Esophagus squamous epithelium (tissue), 5 donors: ENCODE measurements at regions not wholly inside any gene's neighbourhood (a gene's known extent, or its start where the extent isn't known, plus 50 kb on each side); places are given as distances from the start of the nearest gene placed in this dataset.

Experiments used
- DNase-seq: peaks from one replicate; lab custom pipeline; 2025; lab: John Stamatoyannopoulos, UW
- H3K27ac ChIP-seq, 4 donors: fragments of 200-600 bp; sonication (generic); one replicate each; pipeline ENCODE4 v1.5.1; 2016 to 2019; ENCODE audit warnings: mild to moderate bottlenecking in 1 of 4
- H3K27me3 ChIP-seq, 4 donors: fragments of 200-600 bp; sonication (generic); 1 replicate in 3 of 4; 2 replicates in 1 of 4; pipeline versions ENCODE4 v1.5.1 to v1.6.0; 2017 to 2021; ENCODE audit warnings: antibody characterized with exemption in 1 of 4
- H3K36me3 ChIP-seq, 3 donors: fragments of 200-600 bp; sonication (generic); one replicate each; pipeline ENCODE4 v1.5.1; 2016 to 2019
- H3K4me1 ChIP-seq, 3 donors: fragments of 200-600 bp; sonication (generic); one replicate each; pipeline ENCODE4 v1.5.1; 2017 to 2019
- H3K4me3 ChIP-seq, 4 donors: fragments of 200-600 bp; sonication (generic); 1 replicate in 3 of 4; 2 replicates in 1 of 4; pipeline ENCODE4 v1.5.1; 2016 to 2019; ENCODE audit warnings: mild to moderate bottlenecking in 2 of 4, moderate library complexity in 1 of 4
- H3K9me3 ChIP-seq, 3 donors: fragments of 200-600 bp; sonication (generic); one replicate each; pipeline ENCODE4 v1.5.1; 2016 to 2019
- POLR2A ChIP-seq, 4 donors: fragments of 450-650 bp; IDR thresholded peaks; one replicate each; pipeline ENCODE4 v1.6.1; 2017; ENCODE audit warnings: antibody characterized with exemption in 4 of 4, mild to moderate bottlenecking in 4 of 4, moderate library complexity in 3 of 4
- WGBS, 2 donors: methylation state at CpG; one replicate each; pipeline ENCODE4 v1.1.5; 2018; 5-methylcytosine and 5-hydroxymethylcytosine counted together
- intact Hi-C: fragments of 100-400 bp; cut with DNase I; formaldehyde crosslinking; loops from one replicate; pipeline ENCODE4 v1.15.0; 2022
- TF ChIP-seq, protein P1 (sequence below), 6 experiments: fragments of 450-650 bp in 4 of 6; fragments of 200-600 bp in 2 of 6; sonication (generic) in 2 of 6; IDR thresholded peaks; one replicate each; pipeline ENCODE4 v1.5.1; 2016 to 2019; ENCODE audit warnings: antibody characterized with exemption in 6 of 6, mild to moderate bottlenecking in 4 of 6, moderate library complexity in 4 of 6
- donor health status: DM: yes; HTN: yes; CAD: no.

DNA sequence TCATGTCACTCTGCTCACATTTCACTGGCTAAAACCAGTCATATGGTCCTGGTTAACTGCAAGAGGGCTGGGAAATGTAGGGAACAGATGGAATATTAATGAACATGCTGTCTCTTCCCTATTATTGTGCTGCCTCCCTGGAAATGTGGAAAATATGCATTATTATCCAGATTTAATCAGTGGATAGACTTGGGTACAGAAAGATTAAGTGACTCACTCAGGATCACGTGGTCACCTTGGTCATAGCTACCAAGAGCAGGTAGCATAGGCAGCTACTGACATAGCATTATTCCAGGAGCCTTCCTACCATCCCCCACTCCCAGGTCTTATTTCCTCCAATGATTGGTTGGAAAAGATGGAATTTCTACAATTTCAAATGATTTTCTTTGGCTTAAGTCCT lies 141.1 kb downstream of the HRH4 start:
- WGBS, 2 donors, result 50% methylated on average over 1 of the region's 1 CpG
- TF ChIP-seq, protein P1, sequence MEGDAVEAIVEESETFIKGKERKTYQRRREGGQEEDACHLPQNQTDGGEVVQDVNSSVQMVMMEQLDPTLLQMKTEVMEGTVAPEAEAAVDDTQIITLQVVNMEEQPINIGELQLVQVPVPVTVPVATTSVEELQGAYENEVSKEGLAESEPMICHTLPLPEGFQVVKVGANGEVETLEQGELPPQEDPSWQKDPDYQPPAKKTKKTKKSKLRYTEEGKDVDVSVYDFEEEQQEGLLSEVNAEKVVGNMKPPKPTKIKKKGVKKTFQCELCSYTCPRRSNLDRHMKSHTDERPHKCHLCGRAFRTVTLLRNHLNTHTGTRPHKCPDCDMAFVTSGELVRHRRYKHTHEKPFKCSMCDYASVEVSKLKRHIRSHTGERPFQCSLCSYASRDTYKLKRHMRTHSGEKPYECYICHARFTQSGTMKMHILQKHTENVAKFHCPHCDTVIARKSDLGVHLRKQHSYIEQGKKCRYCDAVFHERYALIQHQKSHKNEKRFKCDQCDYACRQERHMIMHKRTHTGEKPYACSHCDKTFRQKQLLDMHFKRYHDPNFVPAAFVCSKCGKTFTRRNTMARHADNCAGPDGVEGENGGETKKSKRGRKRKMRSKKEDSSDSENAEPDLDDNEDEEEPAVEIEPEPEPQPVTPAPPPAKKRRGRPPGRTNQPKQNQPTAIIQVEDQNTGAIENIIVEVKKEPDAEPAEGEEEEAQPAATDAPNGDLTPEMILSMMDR (IDR thresholded peaks at IDR 0.05), result no peak
- TF ChIP-seq POLR2A (IDR thresholded peaks at IDR 0.05), result no peak
- Histone ChIP-seq H3K4me1 (no peaks in the 10 kb centered on the region), H3K4me3 (no peak overlapping the region), H3K27ac (no peak overlapping the region), H3K27me3 (peaks cover 0 to 24% (median 0%) of the 10 kb centered on the region in 4 donors), H3K36me3 (no peaks in the 10 kb centered on the region), H3K9me3 (no peaks in the 10 kb centered on the region)
- DNase-seq, result no peak
- intact Hi-C loops, result no loop called here

DNA sequence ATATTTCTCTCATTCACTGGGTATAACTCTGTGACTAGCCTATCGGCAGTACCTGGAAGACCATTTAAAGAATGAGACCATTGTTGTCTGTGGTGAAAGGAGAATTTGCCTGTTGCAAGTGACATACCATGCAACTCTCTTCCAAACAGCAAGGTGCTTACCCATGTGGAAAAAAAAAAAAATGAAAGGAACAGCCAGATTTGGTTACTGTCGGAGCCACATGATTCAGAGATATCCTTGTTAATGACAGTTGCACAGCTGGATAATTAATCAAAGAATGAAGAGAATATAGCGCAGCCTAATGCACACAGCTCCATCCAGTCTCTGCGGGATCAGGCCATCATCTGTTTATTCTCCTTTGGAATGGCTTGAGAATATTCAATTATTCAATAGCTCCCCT lies 141.8 kb downstream of the HRH4 start:
- Histone ChIP-seq H3K4me1 (no peaks in the 10 kb centered on the region), H3K4me3 (no peak overlapping the region), H3K9me3 (no peaks in the 10 kb centered on the region), H3K27me3 (peaks cover 0 to 18% (median 0%) of the 10 kb centered on the region in 4 donors), H3K36me3 (no peaks in the 10 kb centered on the region), H3K27ac (no peak overlapping the region)
- intact Hi-C loops, result no loop called here
- TF ChIP-seq, protein P1 (IDR thresholded peaks at IDR 0.05), result no peak
- no peak for TF ChIP-seq POLR2A (IDR thresholded peaks at IDR 0.05)
- 92 to 93% methylated on average over 4 of the region's 4 CpGs for WGBS, 2 donors
- DNase-seq, result no peak

DNA sequence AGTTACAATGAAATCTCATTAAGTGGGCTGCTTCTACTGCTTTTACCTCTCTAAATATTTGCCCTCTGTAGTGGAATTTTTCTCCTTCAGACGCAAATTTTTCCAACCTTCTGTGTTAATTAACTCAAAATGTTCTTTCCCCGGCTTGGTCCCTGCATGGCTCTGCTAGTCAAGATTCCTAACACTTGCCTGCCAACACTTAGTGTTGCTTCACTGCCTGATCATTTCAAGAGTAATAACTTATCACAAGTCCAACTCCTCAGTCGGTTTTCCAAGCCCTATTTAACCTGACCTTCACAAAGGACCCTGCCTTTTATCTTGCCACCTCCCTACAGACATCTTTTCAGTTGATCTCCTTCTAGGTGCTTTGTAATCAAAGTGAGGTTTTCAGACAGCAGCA lies 142.7 kb downstream of the HRH4 start:
- TF ChIP-seq, protein P1 (IDR thresholded peaks at IDR 0.05), result no peak
- no peak for TF ChIP-seq POLR2A (IDR thresholded peaks at IDR 0.05)
- Histone ChIP-seq H3K4me1 (no peaks in the 10 kb centered on the region), H3K9me3 (no peaks in the 10 kb centered on the region), H3K27ac (no peak overlapping the region), H3K27me3 (peaks cover 0 to 10% (median 0%) of the 10 kb centered on the region in 4 donors), H3K36me3 (no peaks in the 10 kb centered on the region), H3K4me3 (no peak overlapping the region)
- intact Hi-C loops, result no loop called here
- 54 to 63% methylated on average over 3 of the region's 3 CpGs for WGBS, 2 donors
- no peak for DNase-seq

DNA sequence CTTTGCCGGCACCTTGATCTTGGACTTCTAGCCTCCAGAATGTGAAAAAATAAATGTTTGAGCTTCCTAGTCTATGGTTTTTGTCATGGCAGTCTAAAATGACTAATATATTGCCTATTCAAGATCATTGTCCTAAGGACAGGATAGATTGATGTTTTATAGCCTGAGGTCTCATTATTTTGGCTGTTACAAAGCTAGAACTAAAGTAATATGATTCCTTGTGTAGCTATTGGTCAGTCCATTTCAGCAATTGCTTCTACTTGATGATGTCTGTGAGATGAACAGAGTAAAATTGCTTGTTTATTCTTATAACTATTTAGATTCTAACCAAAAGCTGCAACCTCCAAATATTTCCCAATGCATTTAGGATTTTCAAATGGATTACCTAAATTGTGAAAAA lies 145.0 kb downstream of the HRH4 start:
- Histone ChIP-seq H3K27me3 (no peaks in the 10 kb centered on the region), H3K36me3 (no peaks in the 10 kb centered on the region), H3K4me1 (no peaks in the 10 kb centered on the region), H3K9me3 (no peaks in the 10 kb centered on the region), H3K27ac (no peak overlapping the region), H3K4me3 (no peak overlapping the region)
- no peak for TF ChIP-seq POLR2A (IDR thresholded peaks at IDR 0.05)
- TF ChIP-seq, protein P1 (IDR thresholded peaks at IDR 0.05), result no peak
- DNase-seq, result no peak
- WGBS, 2 donors, result 55 to 92% methylated on average over 1 of the region's 1 CpG
- intact Hi-C loops, result no loop called here

DNA sequence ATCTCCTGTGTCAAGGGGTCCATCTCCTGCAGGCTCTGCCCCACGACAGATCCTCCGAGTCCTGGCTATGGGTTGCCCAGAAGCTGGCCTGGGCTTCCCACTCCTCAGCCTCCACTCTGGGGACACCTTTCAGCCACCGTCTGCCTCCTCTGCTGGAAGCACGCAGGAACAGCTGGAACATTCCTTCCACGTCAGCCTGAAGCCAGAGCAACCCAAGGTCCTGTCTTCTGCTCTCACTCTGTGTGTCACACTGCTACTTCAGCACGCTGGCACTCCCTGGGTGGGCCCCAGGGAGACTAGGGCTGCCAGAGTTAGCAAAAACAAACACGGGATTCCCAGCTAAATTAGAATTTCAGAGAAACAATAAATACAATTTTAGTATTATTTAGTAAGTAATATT lies 148.8 kb downstream of the HRH4 start:
- intact Hi-C loops, result no loop called here
- WGBS, 2 donors, result 45 to 60% methylated on average over 2 to 4 of the region's 7 CpGs
- Histone ChIP-seq H3K27me3 (no peaks in the 10 kb centered on the region), H3K4me1 (no peaks in the 10 kb centered on the region), H3K4me3 (no peak overlapping the region), H3K27ac (no peak overlapping the region), H3K9me3 (no peaks in the 10 kb centered on the region), H3K36me3 (no peaks in the 10 kb centered on the region)
- no peak for TF ChIP-seq POLR2A (IDR thresholded peaks at IDR 0.05)
- TF ChIP-seq, protein P1 (IDR thresholded peaks at IDR 0.05), result no peak
- no peak for DNase-seq
